K562 (cell line): ENCODE measurements at regions not wholly inside any gene's neighbourhood (a gene's known extent, or its start where the extent isn't known, plus 50 kb on each side); places are given as distances from the start of the nearest gene placed in this dataset.
A peak's percentile ranks its signal among the peaks of the same experiment; 100 is the strongest.

Source experiments
- C11orf30 ChIP-seq: fragments of 450-650 bp; IDR thresholded peaks from 2 replicates; pipeline ENCODE4 v1.6.1; 2016; ENCODE audit warnings: low read depth, mild to moderate bottlenecking
- ESRRA ChIP-seq: fragments of 450-650 bp; IDR thresholded peaks from 2 replicates; pipeline ENCODE4 v1.6.1; 2014; ENCODE audit warnings: low read depth, mild to moderate bottlenecking, moderate library complexity, borderline replicate concordance
- FOXJ3 ChIP-seq: sonication (generic); formaldehyde crosslinking; IDR thresholded peaks from 2 replicates; pipeline ENCODE4 v1.4.0; 2020; ENCODE audit warnings: mild to moderate bottlenecking, missing genetic modification reagents
- FOXM1 ChIP-seq, 2 experiments: fragments of 450-650 bp in 1 of 2; sonication (generic) in 1 of 2; formaldehyde crosslinking in 1 of 2; IDR thresholded peaks; 2 replicates each; pipeline versions ENCODE4 v1.6.1 to v1.9.0; 2017 to 2022; ENCODE audit warnings: low read depth in 2 of 2, mild to moderate bottlenecking in 2 of 2, missing genetic modification reagents in 1 of 2, moderate library complexity in 1 of 2
- HSF4 ChIP-seq: fragments of 250-450 bp; sonication (Bioruptor Pico); IDR thresholded peaks from 2 replicates; pipeline ENCODE4 v2.1.2; 2022; ENCODE audit warnings: mild to moderate bottlenecking, moderate library complexity, borderline replicate concordance
- MCM3 ChIP-seq: fragments of 450-650 bp; IDR thresholded peaks from 2 replicates; pipeline ENCODE4 v1.6.1; 2016
- PHB2 ChIP-seq: fragments of 450-650 bp; IDR thresholded peaks from 2 replicates; pipeline ENCODE4 v1.6.1; 2017; ENCODE audit warnings: low read depth
- RBM25 ChIP-seq: fragments of 200-400 bp; formaldehyde crosslinking; IDR thresholded peaks from 2 replicates; pipeline ENCODE4 v1.6.1; 2018; ENCODE audit warnings: low read length, low read depth, moderate library complexity; ENCODE audit not compliant: severe bottlenecking
- STAT5A ChIP-seq: IDR thresholded peaks from 2 replicates; pipeline ENCODE4 v1.6.1; 2012; ENCODE audit warnings: low read length, inconsistent platforms, borderline replicate concordance
- TEAD4 ChIP-seq, 2 experiments: sonication (generic) in 1 of 2; formaldehyde crosslinking in 1 of 2; IDR thresholded peaks; 2 replicates each; pipeline versions ENCODE4 v1.6.1 to v1.8.0; 2012 to 2022; ENCODE audit warnings: borderline replicate concordance in 1 of 2, inconsistent platforms in 1 of 2, low read length in 1 of 2, mild to moderate bottlenecking in 1 of 2, missing genetic modification reagents in 1 of 2
- TRIM28 ChIP-seq: fragments of 450-650 bp; IDR thresholded peaks from 2 replicates; pipeline ENCODE4 v1.6.1; 2017
- XRCC3 ChIP-seq: fragments of 450-650 bp; IDR thresholded peaks from 2 replicates; pipeline ENCODE4 v1.6.1; 2017; ENCODE audit warnings: mild to moderate bottlenecking, moderate library complexity
- ZBTB17 ChIP-seq: fragments of 450-650 bp; formaldehyde crosslinking; IDR thresholded peaks from 2 replicates; pipeline ENCODE4 v1.4.0; 2020; ENCODE audit warnings: mild to moderate bottlenecking
- ZBTB43 ChIP-seq: sonication (generic); formaldehyde crosslinking; IDR thresholded peaks from 2 replicates; pipeline ENCODE4 v1.8.0; 2023; ENCODE audit warnings: mild to moderate bottlenecking, missing genetic modification reagents
- ZC3H4 ChIP-seq: sonication (generic); formaldehyde crosslinking; IDR thresholded peaks from 2 replicates; pipeline ENCODE4 v1.9.0; 2021; ENCODE audit warnings: missing genetic modification reagents, borderline replicate concordance
- ZNF165 ChIP-seq: fragments of 250-450 bp; sonication (Bioruptor Pico); IDR thresholded peaks from 2 replicates; pipeline ENCODE4 v1.4.0; 2020; ENCODE audit warnings: borderline replicate concordance
- ZNF217 ChIP-seq: sonication (generic); formaldehyde crosslinking; IDR thresholded peaks from 2 replicates; pipeline ENCODE4 v1.8.0; 2022; ENCODE audit warnings: mild to moderate bottlenecking, missing genetic modification reagents
- ZNF639 ChIP-seq, 2 experiments: fragments of 200-800 bp in 1 of 2; sonication (Bioruptor generic) in 1 of 2; sonication (generic) in 1 of 2; formaldehyde crosslinking in 1 of 2; IDR thresholded peaks in 1 of 2; conservative IDR thresholded peaks in 1 of 2; 2 replicates each; pipeline versions ENCODE4 v1.5.0 to v1.6.1; 2016 to 2020; ENCODE audit warnings: missing compliant biosample characterization in 1 of 2, missing genetic modification characterization in 1 of 2, missing genetic modification reagents in 1 of 2
- TF ChIP-seq, protein P1 (sequence below): fragments of 450-650 bp; IDR thresholded peaks from 2 replicates; pipeline ENCODE4 v1.6.1; 2016; ENCODE audit warnings: mild to moderate bottlenecking

DNA sequence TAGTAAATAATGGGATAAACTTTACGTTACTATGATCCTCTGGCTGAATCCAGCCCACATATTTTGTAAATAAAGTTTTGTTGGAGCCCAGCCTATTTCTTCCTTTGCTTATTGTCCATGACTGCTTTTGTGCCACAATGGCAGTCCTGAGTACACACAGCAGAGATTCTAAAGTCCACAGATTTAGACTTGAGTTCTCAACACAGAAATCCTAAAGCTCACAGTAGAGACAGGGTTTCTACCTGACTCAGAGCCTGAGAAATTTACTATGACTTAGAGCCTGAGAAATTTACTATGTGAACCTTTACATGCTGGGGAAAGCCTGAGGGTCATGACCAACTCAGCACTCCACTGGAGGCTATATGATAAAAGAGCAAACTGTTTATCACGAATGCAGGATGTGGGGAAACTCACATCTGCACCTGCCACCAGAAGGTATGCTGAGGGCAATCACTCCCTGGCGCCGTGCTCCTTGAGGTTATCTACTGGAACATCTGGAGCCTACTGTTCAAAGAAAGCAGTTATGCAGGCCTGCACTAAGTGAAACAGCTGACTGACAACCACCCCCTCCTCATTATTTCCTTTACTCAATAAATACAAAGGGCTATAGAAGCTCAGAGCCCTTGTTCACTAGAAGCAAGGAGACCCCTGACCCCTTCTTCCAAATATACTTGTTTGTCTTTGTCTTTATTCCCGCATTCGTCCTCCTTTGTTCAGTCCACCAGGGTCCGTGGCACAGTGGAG lies 52.6 kb upstream of the BICD1 start (continued):
- TF ChIP-seq, protein P1, sequence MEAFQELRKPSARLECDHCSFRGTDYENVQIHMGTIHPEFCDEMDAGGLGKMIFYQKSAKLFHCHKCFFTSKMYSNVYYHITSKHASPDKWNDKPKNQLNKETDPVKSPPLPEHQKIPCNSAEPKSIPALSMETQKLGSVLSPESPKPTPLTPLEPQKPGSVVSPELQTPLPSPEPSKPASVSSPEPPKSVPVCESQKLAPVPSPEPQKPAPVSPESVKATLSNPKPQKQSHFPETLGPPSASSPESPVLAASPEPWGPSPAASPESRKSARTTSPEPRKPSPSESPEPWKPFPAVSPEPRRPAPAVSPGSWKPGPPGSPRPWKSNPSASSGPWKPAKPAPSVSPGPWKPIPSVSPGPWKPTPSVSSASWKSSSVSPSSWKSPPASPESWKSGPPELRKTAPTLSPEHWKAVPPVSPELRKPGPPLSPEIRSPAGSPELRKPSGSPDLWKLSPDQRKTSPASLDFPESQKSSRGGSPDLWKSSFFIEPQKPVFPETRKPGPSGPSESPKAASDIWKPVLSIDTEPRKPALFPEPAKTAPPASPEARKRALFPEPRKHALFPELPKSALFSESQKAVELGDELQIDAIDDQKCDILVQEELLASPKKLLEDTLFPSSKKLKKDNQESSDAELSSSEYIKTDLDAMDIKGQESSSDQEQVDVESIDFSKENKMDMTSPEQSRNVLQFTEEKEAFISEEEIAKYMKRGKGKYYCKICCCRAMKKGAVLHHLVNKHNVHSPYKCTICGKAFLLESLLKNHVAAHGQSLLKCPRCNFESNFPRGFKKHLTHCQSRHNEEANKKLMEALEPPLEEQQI, result 0 out of 2 replicates have a peak, but pooled peaks have one; percentile 74
- TF ChIP-seq ZNF165, result no peak
- TF ChIP-seq RBM25, result no peak
- no peak for TF ChIP-seq FOXJ3 (CRISPR knock-in tag)
- no peak for TF ChIP-seq ZBTB43
- TF ChIP-seq TEAD4 (IDR thresholded peaks at IDR 0.05; ENCODE audit: low read length), result peak; percentile 92
- no peak for TF ChIP-seq TEAD4 (CRISPR knock-in tag; IDR thresholded peaks at IDR 0.05; ENCODE audit: borderline replicate concordance)
- no peak for TF ChIP-seq MCM3
- peak; percentile 75 for TF ChIP-seq STAT5A
- no peak for TF ChIP-seq ZNF639 (CRISPR knock-in tag; conservative IDR thresholded peaks at IDR 0.05 in 1 of 2, IDR thresholded peaks at IDR 0.05 in 1 of 2)
- TF ChIP-seq XRCC3, result peak; percentile 35; the same call in 1 of the 2 replicates
- peak; percentile 42; the same call in 1 of the 2 replicates for TF ChIP-seq PHB2
- TF ChIP-seq TRIM28, result peak; percentile 65; the same call in 1 of the 2 replicates
- TF ChIP-seq ESRRA, result no peak
- no peak for TF ChIP-seq ZNF217 (CRISPR knock-in tag)
- TF ChIP-seq ZBTB17, result no peak
- TF ChIP-seq C11orf30, result no peak
- no peak for TF ChIP-seq HSF4 (CRISPR knock-in tag)
- no peak for TF ChIP-seq ZC3H4 (CRISPR knock-in tag)
- 0 out of 2 replicates have a peak, but pooled peaks have one; percentile 57 for TF ChIP-seq FOXM1 (IDR thresholded peaks at IDR 0.05; ENCODE audit: low read depth)
- TF ChIP-seq FOXM1 (CRISPR knock-in tag; IDR thresholded peaks at IDR 0.05; ENCODE audit: low read depth), result no peak
